ENCODE measurements at regions not wholly inside any gene's neighbourhood (a gene's known extent, or its start where the extent isn't known, plus 50 kb on each side); places are given as distances from the start of the nearest gene placed in this dataset.

DNA sequence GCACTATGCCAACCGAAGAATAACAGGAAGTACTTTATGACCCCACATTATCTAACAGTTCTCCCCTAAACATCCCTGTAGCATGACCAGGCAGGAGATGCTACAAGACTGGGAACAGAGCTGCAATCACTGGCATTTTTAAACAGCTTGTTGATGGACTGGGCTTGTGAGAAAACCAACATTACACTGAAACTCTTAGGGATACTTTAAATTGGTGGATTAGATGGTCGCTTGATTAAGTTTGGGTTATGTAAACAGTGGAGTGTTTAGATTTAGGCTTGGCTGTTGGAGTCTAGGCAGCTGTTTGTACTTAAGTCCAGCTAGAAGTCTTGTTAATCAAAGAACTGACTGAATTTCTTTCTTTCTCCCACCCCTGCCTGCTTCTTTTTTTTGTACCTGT, 234.1 kb upstream of the BMP2 start:
- Histone ChIP-seq H3K4me1 (replicated peaks in 1 of 4; ENCODE audit: control insufficient read depth in 3 of 4, insufficient read depth in 4 of 4, low read length in 3 of 4) (no peaks in the 10 kb centered on the region), H3K4me2 (ENCODE audit: insufficient read depth in 1 of 2, low read depth in 2 of 2, low read length in 2 of 2) (no peak overlapping the region), H2BK5ac (ENCODE audit: low read depth, low read length) (no peak overlapping the region), H3K18ac (ENCODE audit: extremely low read depth, low read length) (no peak overlapping the region), H2AK5ac (ENCODE audit: low read depth, low read length) (no peak overlapping the region), H3K4me3 (ENCODE audit: extremely low read depth in 1 of 4, insufficient read depth in 2 of 4, low read depth in 3 of 4, low read length in 4 of 4) (no peak overlapping the region), H2BK12ac (ENCODE audit: low read depth, low read length) (no peak overlapping the region), H4K91ac (replicated peaks; ENCODE audit: insufficient read length, low read length) (no peak overlapping the region), H2BK20ac (ENCODE audit: low read length) (no peak overlapping the region), H3K79me2 (ENCODE audit: control insufficient read depth in 1 of 2, insufficient read depth in 2 of 2, low read length in 2 of 2) (no peaks in the 10 kb centered on the region), H3K27me3 (replicated peaks in 1 of 4; ENCODE audit: control insufficient read depth in 3 of 4, extremely low read depth in 1 of 4, insufficient read depth in 3 of 4, low read length in 3 of 4) (no peaks in the 10 kb centered on the region), H2BK15ac (ENCODE audit: low read length) (no peak overlapping the region), H3K56ac (replicated peaks; ENCODE audit: insufficient read length, low read depth, low read length) (no peak overlapping the region), H3K23me2 (ENCODE audit: low read depth, low read length) (no peaks in the 10 kb centered on the region), H3K4ac (replicated peaks; ENCODE audit: insufficient read length, low read depth, low read length) (no peak overlapping the region), H3K27ac (ENCODE audit: low read depth, low read length) (no peak overlapping the region), H4K20me1 (replicated peaks in 1 of 2; ENCODE audit: control insufficient read depth in 1 of 2, insufficient read depth in 2 of 2, low read length in 2 of 2) (no peaks in the 10 kb centered on the region), H4K8ac (ENCODE audit: extremely low read depth, insufficient read depth, low read length) (no peak overlapping the region), H4K5ac (ENCODE audit: insufficient read length, low read depth, low read length) (no peak overlapping the region), H3K9ac (replicated peaks in 1 of 4; ENCODE audit: extremely low read depth in 1 of 4, low read depth in 3 of 4, low read length in 3 of 4) (no peak overlapping the region), H2AFZ (ENCODE audit: low read length) (no peak overlapping the region), H3K79me1 (ENCODE audit: low read depth, low read length) (no peaks in the 10 kb centered on the region), H3K36me3 (ENCODE audit: control insufficient read depth in 2 of 4, insufficient read depth in 4 of 4, low read length in 3 of 4) (no peaks in the 10 kb centered on the region), H3K9me3 (ENCODE audit: insufficient read depth in 2 of 2, low read depth in 1 of 2, low read length in 1 of 2) (no peaks in the 10 kb centered on the region), H2BK120ac (replicated peaks; ENCODE audit: low read depth, low read length) (no peak overlapping the region), H3K14ac (ENCODE audit: insufficient read length) (no peak overlapping the region), H3K23ac (ENCODE audit: insufficient read length) (no peak overlapping the region)
- FAIRE-seq (peak; percentile 7), DNase-seq (ENCODE audit: low read depth in 1 of 2, low spot score in 2 of 2) (no peak)
- 80% methylated on average over 2 of the region's 2 CpGs; no CpG with 5 or more reads in 1 of the 2 experiments for WGBS, 2 experiments (ENCODE audit: extremely low coverage in 1 of 2, insufficient coverage in 1 of 2, insufficient read length in 1 of 2, insufficient replicate concordance in 2 of 2, low coverage in 1 of 2, low lambda C conversion rate in 2 of 2, missing lambda C conversion rate in 1 of 2)
- ChIA-PET CTCF (ENCODE audit: partially characterized antibody) (no interaction called here), POLR2A (ENCODE audit: partially characterized antibody) (no interaction called here)
- TF ChIP-seq CTBP2 (IDR thresholded peaks at IDR 0.05; ENCODE audit: borderline replicate concordance, insufficient read depth, insufficient read length, low read length) = no peak
- no peak for TF ChIP-seq KDM4A (IDR thresholded peaks at IDR 0.05; ENCODE audit: low read depth, low read length, severe bottlenecking)
- no peak for TF ChIP-seq CEBPB (IDR thresholded peaks at IDR 0.05; ENCODE audit: low read depth, low read length)
- no peak for TF ChIP-seq PHF8 (conservative IDR thresholded peaks at IDR 0.05; ENCODE audit: low read depth, low read length)
- TF ChIP-seq SP2 (IDR thresholded peaks at IDR 0.05; ENCODE audit: low read length) = no peak
- no peak for TF ChIP-seq RBBP5 (IDR thresholded peaks at IDR 0.05; ENCODE audit: borderline replicate concordance, low read depth, low read length)
- TF ChIP-seq MAFK (IDR thresholded peaks at IDR 0.05; ENCODE audit: low read depth, low read length) = no peak
- TF ChIP-seq JUND (IDR thresholded peaks at IDR 0.05; ENCODE audit: low read length) = no peak
- TF ChIP-seq, protein P1, sequence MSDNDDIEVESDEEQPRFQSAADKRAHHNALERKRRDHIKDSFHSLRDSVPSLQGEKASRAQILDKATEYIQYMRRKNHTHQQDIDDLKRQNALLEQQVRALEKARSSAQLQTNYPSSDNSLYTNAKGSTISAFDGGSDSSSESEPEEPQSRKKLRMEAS (IDR thresholded peaks at IDR 0.05) = no peak
